HG03439 (cell line): ENCODE measurements at regions not wholly inside any gene's neighbourhood (a gene's known extent, or its start where the extent isn't known, plus 50 kb on each side); places are given as distances from the start of the nearest gene placed in this dataset.
"Not testable (repeated sequence)": the region's sequence is repeated elsewhere in the genome, so short reads cannot be mapped to it uniquely, and the experiment has no call there.

Experiments
- ATAC-seq: cut with Tn5 transposase; IDR thresholded peaks from one replicate; pipeline ENCODE4 v1.9.1; 2021; ENCODE audit warnings: mild to moderate bottlenecking, moderate library complexity; ENCODE audit not compliant: unreplicated experiment

DNA sequence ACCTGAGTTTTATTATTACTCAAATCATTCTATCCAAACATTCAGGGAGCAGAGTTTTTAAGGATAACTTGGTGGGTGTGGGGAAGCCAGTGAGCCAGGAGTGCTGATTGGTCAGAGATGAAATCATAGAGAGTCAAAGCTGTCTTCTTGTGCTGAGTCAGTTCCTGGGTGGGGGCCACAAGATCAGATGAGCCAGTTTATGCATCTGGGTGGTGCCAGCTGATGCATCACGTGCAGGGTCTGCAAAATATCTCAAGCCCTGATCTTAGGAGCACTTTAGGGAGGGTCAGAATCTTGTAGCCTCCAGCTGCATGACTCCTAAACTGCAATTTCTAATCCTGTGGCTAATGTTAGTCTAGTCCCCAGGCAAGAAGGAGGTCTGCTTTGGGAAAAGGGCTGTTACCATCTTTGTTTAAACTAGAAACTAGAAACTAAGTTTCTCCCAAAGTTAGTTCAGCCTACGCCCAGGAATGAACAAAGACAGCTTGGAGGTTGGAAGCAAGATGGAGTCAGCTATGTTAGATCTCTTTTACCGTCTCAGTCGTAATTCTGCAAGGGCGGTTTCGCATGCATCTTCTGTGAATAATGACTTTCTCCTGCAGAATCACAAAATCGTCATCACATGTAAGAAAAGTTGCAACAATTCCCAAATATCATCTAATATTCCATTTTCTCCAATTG lies 97.5 kb downstream of the ZNF664 start:
- not testable (repeated sequence) for ATAC-seq

DNA sequence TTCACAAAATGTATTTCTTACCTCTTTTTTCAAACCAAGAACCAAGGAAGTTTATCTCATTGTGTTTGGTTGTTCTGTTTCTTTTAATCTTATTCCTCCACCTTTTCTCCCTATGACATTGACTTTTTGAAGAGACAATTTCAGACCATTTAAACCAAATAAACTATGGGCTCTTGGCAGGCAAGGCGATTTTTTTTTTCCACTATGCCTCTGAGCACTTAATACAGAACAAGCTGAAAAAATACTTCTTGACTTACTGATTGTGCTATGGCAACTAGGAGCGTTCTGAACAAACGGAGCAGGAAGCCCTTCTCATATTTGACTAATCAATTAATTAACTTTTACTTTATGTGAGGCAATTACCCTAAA lies 98.0 kb downstream of the ZNF664 start:
- no peak for ATAC-seq

DNA sequence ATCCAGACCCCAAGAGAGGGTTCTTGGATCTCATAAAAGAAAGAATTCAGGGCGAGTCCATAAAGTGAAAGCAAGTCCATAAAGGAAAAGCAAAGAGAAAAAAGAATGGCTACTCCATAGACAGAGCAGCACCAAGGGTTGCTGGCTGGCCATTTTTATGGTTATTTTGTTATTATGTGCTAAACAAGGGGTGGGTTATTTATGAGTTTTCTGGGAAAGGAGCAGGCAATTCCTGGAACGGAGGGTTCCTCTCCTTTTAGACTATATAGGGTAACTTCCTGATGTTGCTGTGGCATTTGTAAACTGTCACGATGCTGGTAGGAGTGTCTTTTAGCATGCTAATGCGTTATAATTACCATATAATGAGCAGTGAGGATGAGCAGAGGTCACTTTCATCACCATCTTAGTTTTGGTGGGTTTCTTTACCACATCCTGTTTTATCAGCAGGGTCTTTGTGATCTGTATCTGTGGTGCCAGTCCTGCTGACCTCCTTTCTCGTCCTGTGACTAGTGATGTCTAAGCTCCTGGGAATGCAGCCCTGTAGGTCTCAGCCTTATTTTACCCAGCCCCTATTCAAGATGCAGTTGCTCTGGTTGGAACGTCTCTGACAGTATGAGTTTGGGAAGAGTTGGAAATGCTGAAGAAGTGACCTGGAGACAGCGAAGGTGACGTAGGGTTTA lies 100.5 kb downstream of the ZNF664 start:
- no peak for ATAC-seq

DNA sequence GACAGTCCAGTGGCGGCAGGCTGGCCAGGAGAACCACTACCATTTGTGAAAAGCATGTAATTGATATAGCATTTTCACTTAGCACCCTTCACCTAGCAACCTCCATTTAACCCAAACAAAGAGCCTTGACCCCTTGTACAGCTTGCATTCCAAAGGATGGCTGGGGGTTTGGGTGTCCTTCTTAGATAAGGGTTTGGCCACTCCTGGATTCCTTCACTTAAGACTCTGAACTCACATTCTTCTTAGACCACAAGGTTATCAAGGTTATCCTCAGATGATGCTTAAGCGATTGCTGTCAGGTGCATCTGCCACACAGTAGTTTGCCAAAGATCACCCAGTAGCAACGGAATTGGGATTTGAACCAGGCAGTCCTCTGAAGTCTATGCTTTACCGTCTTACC lies 102.8 kb downstream of the ZNF664 start:
- no peak for ATAC-seq

DNA sequence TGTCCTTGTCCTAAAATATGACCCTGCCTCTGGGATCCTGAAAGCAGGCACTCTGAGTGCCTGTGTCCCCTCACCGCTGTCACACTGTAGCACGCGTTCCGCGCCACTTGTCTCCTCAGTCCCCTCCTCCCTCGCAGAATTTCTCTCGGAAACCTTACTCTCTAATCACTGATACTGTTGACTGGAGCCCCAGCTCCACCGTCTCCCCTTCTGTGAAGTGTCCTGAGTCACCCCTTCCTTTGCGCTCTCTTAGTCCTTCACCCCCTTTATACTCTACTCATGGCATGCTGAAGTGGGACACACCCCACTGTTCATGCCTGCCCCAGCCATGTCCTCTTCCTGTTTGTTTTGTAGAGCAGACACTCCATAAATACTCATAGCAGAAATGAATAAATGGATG lies 104.7 kb downstream of the ZNF664 start:
- no peak for ATAC-seq

DNA sequence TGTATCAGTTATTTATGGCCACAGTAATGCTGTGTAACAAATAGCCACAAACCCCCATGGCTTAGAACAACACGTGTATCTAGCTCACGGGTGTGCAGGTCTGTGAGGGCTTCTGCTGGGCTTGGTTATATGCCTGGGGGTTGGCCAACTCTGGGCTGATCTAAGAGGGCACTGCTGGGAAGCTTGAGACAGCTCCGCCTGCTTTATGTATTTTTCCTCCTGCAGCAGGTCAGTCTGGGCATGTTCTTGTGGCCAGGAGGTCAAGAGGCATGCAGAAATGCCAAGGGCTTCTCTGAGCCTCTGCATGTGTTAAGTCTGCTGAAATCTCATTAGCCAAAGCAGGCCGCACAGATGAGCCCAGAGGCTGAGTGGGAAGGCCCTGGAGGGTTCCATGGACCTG lies 105.8 kb downstream of the ZNF664 start:
- ATAC-seq: no peak

DNA sequence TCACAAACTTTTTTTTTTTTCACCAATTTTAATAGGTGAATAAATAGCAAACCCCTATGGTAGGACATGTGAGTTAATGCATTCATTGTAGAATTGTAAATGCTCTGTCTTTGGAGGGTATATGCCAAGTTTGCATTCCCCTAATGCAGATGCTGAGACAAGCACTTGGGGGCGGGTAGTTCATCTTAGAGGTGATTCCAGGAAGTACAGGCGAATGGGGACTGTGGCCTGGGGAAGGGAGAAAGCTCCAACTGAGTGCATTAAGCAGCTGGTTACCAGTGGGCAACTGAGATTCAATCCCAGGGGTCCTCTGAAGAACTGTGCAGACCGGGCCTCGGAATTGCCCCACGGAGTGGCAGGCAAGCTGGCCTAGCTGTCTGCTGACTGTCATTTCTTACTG lies 107.6 kb downstream of the ZNF664 start:
- no peak for ATAC-seq

DNA sequence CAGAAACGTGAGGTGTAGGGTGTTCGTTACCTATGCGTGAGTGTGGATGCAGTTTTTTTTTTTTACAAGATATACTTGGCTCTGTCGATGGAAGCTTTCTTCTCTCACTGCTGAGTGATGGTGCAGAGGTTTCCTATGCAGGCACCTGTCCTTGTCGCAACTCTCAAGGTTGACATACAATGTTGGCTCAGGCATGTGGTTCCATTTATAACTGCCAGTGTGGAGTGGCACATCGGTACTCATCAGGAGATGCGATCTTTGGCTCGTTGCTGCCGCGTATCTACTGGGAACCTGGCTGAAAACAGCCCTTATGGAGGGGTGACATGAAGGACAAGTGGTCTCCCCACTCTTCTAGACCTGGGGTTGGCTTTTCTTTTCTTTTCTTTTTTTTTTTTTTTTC lies 109.0 kb downstream of the ZNF664 start:
- ATAC-seq: no peak

DNA sequence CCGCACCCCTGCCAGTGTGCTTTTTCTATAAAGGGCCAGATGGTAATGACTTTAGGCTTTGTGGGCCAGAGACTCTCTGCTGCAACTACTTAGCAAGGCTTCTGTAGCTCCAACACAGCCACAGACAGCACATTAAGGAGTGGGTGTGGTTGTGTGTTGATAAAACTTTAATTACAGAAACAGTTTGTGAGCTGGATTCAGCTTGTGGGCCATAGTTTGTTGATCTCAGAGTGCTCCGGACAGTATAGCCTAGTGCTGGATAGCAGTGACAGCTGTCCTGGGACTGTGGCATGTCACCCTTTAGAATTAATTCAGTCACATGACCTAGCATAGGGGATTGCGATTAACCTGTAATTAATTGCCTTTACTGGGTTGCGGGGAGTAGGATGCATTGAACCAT lies 109.7 kb downstream of the ZNF664 start:
- ATAC-seq: no peak

DNA sequence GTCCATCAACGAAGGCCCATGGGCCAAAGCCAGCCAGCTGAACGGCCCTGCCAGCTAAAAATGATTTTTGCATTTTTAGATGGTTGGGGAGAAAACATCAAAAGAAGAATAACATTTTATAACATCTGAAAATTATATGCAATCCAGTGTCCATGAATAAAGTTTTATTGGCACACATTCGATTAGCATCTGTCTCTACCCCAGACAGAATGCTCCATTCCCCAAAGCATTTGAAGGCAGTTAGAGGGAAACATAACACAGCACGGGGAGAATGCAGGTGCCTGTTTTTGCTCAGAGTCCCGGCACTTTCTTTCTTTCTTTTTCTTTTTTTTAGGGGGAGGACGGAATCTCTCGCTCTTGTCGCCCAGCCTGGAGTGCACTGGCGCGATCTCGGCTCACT lies 110.7 kb downstream of the ZNF664 start:
- ATAC-seq: no peak

DNA sequence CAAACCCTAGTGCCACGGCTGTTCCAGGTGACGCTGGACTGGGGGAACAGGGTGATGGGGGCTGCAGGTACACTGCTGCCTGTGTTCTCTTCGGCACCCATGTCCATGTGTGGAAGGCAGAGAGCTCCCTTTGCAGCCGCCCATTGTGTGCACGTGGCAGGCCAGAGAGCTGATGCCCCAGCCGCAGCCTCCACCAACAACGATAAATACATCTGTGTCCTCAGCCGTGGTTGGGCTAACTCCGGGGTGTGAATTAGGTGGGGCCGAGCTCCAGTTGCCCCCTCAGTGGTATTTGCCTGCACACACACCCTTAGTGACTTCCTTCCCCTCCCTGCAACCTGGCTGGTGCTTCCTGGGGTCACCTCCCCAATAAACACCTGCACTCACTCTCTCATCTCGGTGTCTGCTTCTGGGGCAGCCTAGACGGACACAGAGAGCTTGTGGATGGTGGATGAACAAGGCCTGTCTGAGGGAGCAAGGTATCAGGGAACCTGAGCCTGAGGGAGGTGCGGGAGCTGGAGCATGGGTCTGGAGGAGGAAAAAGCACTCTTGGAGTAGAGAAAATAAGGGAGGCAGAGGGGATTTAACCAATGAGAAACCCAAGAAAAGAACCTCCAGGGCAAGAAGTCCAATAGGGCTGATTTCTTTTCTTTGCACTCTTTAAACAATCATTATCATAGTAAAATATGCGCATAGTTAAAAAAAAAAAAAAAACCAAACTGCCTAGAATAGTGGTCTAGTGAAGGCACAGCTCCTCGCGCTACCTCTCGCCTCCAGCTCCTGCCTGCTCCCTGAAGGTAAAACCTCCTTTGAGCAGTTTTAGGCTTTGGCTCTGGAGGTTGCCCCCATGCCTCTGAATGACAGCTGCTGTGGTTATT lies 112.6 kb downstream of the ZNF664 start:
- no peak for ATAC-seq

DNA sequence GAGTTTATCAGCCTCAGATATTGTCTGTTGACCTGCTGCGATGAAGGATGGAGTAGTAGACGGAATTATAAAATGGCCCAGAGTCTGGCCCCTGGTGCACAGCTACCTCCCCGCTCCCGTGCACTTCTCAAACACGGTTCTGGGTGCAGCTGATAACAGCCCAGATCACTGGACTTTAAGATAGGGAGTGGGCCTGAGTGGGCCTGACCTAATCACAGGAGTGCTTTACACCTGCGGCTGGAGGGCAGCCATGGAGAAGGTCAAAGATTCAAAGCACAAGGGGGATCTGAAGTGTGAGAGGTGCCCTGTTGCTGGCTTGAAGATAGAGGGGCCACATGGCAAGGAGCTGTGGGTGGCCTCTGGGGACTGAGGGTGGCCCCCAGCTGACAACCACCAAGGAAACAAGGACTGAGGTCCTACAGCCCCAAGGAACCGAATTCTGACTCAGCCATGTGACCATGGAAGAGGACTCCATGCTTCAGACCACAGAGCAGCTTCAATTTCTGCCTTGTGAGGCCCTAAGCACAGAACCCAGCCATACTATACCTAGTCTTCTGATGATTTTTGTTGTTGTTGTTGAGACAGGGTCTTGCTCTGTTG lies 113.4 kb downstream of the ZNF664 start:
- ATAC-seq: no peak

DNA sequence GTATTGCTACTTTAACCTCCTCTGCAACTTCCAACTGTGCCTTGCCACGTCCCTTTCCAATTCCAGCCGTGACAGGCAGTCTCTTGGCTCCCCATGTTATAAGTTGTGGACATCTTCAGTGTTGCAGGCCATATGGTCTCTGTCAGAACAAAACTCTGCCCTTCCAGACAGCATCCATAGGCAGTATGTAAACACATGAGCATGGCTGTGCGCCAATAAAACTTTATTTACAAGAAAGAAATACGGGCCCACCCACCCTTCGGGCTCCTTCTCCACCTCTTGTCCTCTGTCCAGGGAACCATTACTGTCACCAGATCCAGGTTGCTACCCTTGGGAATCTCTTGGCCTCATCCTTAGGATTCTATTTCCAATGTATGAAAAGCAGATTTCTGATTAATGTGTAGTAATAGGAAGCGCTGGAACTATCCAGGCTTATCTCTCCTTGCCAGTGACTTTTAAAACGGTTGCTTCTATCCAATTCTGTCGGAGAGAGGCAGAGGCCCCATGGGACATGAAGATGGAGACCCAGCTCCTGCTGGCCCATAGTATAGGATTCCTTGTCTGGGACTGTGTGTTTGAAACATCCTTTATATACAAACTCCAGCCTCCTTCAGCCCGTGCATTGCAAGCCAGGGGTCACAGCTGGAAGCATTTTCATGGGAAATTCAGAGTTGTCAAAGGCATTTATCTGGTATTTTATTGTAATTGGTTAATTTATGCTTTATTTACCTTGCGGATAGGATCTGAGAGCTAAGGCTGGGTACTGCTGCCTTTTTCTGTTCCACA lies 114.4 kb downstream of the ZNF664 start:
- ATAC-seq: no peak

DNA sequence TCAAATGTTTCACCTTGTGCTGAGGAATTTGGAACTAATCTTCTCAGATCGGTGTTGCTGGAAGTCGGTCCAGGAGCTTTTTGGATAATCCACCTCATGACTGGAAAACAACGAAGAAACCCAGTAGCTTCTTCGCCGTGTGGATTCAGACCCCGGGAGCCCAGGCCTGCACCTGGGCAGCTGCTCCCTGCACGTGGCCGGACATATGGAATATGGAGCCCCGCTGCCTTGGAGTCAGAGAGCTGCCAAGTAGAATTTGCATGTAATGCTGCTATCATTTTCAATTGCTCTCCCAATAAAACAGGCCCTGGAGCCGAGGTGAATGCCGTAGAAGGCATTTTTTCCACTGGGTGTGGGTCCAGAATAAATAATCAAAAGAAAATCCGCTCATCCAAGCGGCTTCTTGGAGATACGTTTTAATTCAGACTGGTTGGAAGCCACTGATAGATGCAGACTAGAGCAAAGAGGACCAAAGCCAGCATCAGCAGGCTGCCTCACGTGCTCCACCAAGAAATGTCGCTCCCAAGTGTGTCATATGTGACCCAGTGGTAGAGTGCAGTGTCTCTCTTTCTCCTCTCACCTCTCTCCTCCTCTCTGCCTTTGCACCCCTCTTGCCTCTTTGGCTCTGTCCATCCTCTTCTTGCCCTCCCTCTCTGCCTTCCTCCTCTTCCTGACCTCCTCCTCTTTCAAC lies 115.3 kb downstream of the ZNF664 start:
- ATAC-seq: no peak

DNA sequence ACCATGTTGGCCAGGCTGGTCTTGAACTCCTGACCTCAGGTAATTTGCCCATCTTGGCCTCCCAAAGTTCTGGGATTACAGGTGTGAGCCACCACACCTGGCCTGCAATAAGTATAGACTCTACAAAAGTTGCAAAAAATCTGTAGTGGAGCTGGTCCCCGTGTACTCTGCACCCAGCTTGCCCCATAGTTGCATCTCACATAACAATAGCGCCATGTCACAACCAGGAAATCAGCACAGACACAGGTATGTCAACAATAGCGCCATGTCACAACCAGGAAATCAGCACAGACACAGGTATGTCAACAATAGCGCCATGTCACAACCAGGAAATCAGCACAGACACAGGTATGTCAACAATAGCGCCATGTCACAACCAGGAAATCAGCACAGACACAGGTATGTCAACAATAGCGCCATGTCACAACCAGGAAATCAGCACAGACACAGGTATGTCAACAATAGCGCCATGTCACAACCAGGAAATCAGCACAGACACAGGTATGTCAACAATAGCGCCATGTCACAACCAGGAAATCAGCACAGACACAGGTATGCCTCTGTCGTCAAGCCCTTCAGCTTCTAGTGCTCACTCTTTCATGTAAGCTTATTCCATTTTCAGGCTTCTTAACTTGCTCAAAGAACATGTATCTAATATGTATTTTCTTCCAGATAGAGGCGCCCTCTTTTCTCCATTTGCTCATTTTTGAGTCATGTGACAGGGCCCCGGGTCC lies 116.3 kb downstream of the ZNF664 start:
- not testable (repeated sequence) for ATAC-seq

DNA sequence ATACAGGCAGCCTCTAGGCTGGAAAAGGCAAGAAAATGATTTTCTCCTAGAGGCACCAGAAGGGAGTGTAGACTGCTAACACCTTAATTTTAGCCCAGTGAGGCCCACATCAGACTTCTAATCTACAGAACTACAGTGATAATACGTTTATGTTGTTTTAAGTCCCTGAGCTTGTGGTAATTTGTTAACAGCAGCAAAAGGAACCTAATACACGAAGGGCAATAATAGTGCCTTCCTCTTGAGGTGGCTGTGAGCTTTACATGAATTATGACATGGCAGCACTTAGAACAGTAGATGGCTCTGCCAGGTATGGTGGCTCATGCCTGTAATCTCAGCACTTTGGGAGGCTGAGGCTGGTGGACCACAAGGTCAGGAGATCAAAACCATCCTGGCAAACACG lies 118.8 kb downstream of the ZNF664 start:
- no peak for ATAC-seq

DNA sequence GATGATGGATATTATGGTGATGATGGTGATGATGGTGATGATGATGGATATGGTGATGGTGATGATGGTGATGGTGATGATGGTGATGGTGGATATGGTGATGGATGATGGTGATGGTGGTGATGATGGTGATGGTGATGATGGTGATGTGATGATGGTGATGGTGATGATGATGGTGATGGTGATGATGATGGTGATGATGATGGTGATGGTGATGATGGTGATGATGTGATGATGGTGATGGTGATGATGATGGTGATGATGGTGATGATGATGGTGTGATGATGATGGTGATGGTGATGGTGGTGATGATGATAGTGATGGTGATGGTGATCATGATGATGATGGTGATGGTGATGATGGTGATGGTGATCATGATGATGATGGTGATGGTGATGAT lies 119.5 kb downstream of the ZNF664 start:
- ATAC-seq: not testable (repeated sequence)

DNA sequence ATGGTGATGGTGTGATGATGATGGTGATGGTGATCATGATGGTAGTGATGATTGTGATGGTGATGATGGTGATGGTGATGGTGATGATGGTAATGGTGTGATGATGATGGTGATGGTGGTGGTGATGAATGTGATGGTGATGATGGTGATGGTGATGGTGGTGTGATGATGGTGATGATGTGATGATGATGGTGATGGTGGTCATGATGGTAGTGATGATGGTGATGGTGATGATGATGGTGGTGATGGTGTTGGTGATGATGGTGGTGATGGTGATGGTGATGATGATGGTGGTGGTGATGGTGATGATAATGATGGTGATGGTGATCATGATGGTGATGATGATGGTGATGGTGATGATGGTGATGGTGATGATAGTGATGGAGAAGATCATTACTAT lies 120.3 kb downstream of the ZNF664 start:
- no peak for ATAC-seq

DNA sequence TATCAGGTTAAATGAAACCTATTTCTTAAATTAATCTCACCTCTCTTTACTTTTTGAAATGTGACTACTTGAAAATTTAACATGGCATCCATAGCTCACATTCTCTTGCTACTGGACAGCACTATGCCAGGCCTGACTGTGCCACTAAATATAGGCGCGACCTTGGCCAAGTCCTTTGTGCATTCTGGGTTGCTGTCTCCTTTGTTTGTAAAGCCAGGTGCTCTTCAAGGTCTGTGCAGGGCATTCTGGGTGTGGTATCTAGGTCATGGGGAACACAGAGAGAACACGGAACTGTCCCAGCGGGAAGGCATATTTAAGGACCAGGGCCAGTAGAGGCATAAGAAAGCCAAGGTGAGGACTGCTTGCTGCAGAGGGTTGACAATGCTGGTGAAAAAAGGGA lies 121.2 kb downstream of the ZNF664 start:
- no peak for ATAC-seq
